Endothelial cell (in vitro differentiated cells): ENCODE measurements at regions not wholly inside any gene's neighbourhood (a gene's known extent, or its start where the extent isn't known, plus 50 kb on each side); places are given as distances from the start of the nearest gene placed in this dataset.

Experiments
- DNase-seq: peaks from one replicate; pipeline ENCODE4 v3.0.0; 2021; ENCODE audit warnings: low spot score
- H3K27ac Mint-ChIP-seq: one replicate; pipeline ENCODE4 v1.8.0; 2021; ENCODE audit warnings: mixed read lengths, inconsistent platforms; ENCODE audit not compliant: unreplicated experiment
- H3K27me3 Mint-ChIP-seq: one replicate; pipeline ENCODE4 v1.8.0; 2021; ENCODE audit warnings: mild to moderate bottlenecking, moderate library complexity, mixed read lengths, inconsistent platforms; ENCODE audit not compliant: unreplicated experiment
- H3K36me3 Mint-ChIP-seq: one replicate; pipeline ENCODE4 v1.8.0; 2021; ENCODE audit warnings: mild to moderate bottlenecking, low read depth, mixed read lengths, inconsistent platforms; ENCODE audit not compliant: unreplicated experiment
- H3K4me1 Mint-ChIP-seq: one replicate; pipeline ENCODE4 v1.8.0; 2021; ENCODE audit warnings: mild to moderate bottlenecking, mixed read lengths, inconsistent platforms; ENCODE audit not compliant: unreplicated experiment
- H3K4me3 Mint-ChIP-seq: one replicate; pipeline ENCODE4 v1.8.0; 2021; ENCODE audit warnings: mild to moderate bottlenecking, mixed read lengths, inconsistent platforms; ENCODE audit not compliant: unreplicated experiment
- H3K9me3 Mint-ChIP-seq: one replicate; pipeline ENCODE4 v1.8.0; 2021; ENCODE audit warnings: mixed read lengths, inconsistent platforms; ENCODE audit not compliant: unreplicated experiment
- CTCF ChIP-seq: fragments of 200-600 bp; sonication (generic); IDR thresholded peaks from one replicate; pipeline ENCODE4 v1.5.0; 2021; ENCODE audit warnings: antibody characterized with exemption; ENCODE audit not compliant: unreplicated experiment

- Mint-ChIP-seq H3K27ac (no peak overlapping the region), H3K4me1 (no peaks in the 10 kb centered on the region), H3K9me3 (no peaks in the 10 kb centered on the region), H3K4me3 (no peak overlapping the region), H3K36me3 (peaks cover 13% of the 10 kb centered on the region), H3K27me3 (no peaks in the 10 kb centered on the region)
- no peak for DNase-seq
- TF ChIP-seq CTCF: no peak
Measured at GRCh38 chr2:67515538-67515937, 118.4 kb downstream of the ETAA1 start.

DNA sequence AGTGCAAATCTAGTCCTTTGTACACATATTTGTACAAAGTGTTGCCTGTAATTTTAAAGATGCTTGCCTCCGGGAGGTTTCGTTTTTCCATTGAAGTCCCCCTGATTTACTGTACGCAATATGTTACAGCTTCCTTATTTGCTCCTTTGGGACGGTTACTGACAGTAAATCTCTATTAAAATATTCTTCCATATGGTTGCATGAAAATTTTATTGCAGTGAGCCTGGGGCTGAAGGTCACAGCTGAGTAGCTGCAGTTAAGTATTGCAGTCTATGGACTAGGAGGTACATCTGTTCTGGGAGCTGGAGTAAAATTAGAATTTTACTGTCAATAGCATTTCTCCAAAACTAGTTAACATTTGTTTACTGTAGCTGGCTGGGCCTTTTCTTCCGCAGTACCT, 119.2 kb downstream of the ETAA1 start:
- H3K27me3 Mint-ChIP-seq: no peaks in the 10 kb centered on the region
- no peak for DNase-seq
- H3K27ac Mint-ChIP-seq: no peak overlapping the region
- peaks cover 13% of the 10 kb centered on the region for H3K36me3 Mint-ChIP-seq
- H3K9me3 Mint-ChIP-seq: no peaks in the 10 kb centered on the region
- H3K4me3 Mint-ChIP-seq: no peak overlapping the region
- TF ChIP-seq CTCF: no peak
- H3K4me1 Mint-ChIP-seq: no peaks in the 10 kb centered on the region

DNA sequence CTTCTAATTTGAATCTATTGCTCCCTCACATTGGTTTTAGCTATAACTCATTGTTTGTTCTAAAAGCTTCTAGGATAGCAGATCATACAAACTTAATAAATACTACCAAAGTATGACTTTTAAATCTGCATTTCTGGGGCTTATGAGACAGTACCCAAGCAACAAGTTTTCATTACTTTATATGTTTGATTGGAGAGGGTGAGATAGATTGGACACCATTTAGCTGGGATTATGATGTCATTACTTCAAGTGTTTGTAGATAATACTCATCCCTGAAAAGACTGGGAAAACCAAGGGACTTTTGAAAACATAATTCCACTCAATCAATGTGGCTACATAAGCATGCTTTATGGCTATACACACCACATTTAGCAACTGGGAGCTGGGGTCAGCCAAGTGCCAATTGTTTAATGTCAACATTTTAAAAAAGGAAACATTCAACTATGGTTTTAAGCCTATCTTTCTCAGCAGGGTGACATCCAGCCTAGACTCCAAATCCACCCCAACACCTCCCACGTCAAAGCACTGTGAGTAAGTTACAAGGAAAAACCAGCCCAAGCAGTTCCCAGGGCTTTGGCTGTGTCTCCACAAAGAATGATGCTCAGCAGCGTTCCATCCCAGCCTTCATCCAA, 119.9 kb downstream of the ETAA1 start:
- no peak overlapping the region for H3K27ac Mint-ChIP-seq
- TF ChIP-seq CTCF: no peak
- H3K36me3 Mint-ChIP-seq: peaks cover 13% of the 10 kb centered on the region

GRCh38 chr2:67522148-67522547, 125.0 kb downstream of the ETAA1 start:
- DNase-seq: no peak
- Mint-ChIP-seq H3K4me1 (no peaks in the 10 kb centered on the region), H3K27me3 (no peaks in the 10 kb centered on the region), H3K36me3 (peaks cover 13% of the 10 kb centered on the region), H3K9me3 (no peaks in the 10 kb centered on the region), H3K4me3 (no peak overlapping the region), H3K27ac (no peak overlapping the region)
- TF ChIP-seq CTCF: no peak

More for the DNA sequence above, 119.9 kb downstream of the ETAA1 start:
- Mint-ChIP-seq H3K4me1 (no peaks in the 10 kb centered on the region), H3K27me3 (no peaks in the 10 kb centered on the region), H3K4me3 (no peak overlapping the region), H3K9me3 (no peaks in the 10 kb centered on the region)
- DNase-seq: no peak

DNA sequence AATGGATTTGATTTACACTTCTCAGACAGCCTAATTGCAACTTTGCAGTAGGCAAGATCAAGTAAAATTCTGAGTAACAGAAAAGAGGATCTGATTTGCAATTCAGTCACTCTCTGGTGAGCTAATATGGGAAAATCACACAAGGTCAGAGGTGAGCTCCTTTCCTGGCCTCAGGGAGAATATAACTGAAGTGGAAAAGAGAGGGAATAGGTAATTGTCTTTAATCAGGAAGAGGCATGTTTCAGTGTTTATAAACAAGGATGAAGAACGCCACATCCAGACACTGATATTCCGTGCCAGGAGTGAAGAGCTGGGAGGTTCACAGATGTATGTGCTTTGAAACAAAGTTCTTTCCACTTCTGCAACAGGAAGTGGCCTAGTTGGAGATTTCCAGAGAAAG, 127.1 kb downstream of the ETAA1 start:
- Mint-ChIP-seq H3K4me3 (no peak overlapping the region), H3K36me3 (peaks cover 8% of the 10 kb centered on the region), H3K27ac (no peak overlapping the region)

More for the DNA sequence above, 127.1 kb downstream of the ETAA1 start:
- no peaks in the 10 kb centered on the region for H3K27me3 Mint-ChIP-seq
- no peaks in the 10 kb centered on the region for H3K9me3 Mint-ChIP-seq
- no peak for TF ChIP-seq CTCF
- H3K4me1 Mint-ChIP-seq: no peaks in the 10 kb centered on the region
- no peak for DNase-seq
